GM18858 (cell line): ENCODE measurements at regions not wholly inside any gene's neighbourhood (a gene's known extent, or its start where the extent isn't known, plus 50 kb on each side); places are given as distances from the start of the nearest gene placed in this dataset.

Experiments used
- ATAC-seq: cut with Tn5 transposase; IDR thresholded peaks from one replicate; pipeline ENCODE4 v1.9.1; 2021; ENCODE audit not compliant: unreplicated experiment

- ATAC-seq = no peak
Observed at GRCh38 chr1:219805191-219805590, 123.2 kb downstream of the SLC30A10 start.

- no peak for ATAC-seq
Observed at GRCh38 chr1:219801156-219801820, 127.1 kb downstream of the SLC30A10 start.

- peak; percentile 54 for ATAC-seq
Observed at GRCh38 chr1:219798283-219799030, 129.9 kb downstream of the SLC30A10 start.

DNA sequence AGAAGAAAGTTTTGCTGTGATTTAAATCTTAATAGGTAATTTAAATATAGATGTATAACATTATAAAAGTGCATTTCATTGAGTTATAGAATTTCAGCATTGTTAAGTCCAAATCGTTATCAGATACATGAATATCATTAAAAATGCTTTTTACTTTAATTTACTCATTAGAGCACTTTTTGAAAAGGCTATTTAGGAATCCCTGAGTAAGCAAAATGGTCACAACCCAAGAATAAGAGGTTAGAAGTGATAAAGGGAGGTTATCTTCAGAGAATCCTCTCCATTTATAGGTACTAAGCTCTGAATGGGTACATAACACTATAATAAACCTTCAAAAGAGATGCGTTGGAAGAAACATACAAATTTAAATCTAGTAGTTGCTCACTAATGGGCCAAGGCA, 130.7 kb downstream of the SLC30A10 start:
- no peak for ATAC-seq

DNA sequence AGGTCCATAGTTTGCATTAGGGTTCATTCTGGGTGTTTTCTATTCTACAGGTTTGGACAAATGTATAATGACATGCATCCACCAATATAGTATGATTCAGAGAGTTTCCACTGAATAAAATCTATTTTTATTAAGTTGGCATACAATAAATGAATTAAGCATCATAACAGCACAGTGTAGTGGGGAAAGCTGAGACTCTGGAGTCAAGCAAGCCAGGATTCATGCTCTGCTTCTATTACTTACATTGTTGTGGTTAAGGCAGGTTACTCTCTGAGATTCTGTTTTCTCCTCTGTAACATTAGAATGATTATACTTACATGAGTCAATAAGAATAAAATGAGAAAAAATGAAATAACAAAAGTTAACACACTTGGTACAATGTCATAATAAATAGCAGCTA, 131.3 kb downstream of the SLC30A10 start:
- ATAC-seq = no peak

DNA sequence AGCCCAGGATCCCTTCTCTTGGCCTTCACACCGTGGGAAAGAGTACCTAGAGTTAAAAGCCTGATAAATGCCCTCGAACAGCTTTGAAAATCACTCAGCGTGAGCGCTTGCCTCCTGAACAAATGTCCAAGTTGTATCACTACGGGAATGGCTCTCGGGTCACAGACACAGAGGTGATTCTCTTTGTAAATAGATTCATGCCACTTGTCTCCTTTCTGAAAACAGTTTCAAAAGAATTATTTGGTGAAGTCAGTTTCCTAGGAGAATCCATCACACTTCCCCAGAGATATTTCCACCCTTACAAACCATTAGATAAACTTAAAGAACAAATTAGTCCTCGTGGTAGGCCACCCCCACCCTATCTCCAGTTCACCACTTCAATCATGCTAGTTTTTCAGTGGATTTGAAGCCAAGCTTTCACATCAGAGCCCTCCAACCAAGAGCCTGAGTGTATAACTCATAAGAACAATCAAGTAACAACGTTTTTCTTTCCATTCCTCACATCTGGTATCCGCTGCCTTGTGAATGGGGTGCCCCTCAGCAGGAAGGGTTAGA, 132.9 kb downstream of the SLC30A10 start:
- no peak for ATAC-seq

GRCh38 chr1:219794085-219794743, 134.1 kb downstream of the SLC30A10 start:
- peak; percentile 61 for ATAC-seq

DNA sequence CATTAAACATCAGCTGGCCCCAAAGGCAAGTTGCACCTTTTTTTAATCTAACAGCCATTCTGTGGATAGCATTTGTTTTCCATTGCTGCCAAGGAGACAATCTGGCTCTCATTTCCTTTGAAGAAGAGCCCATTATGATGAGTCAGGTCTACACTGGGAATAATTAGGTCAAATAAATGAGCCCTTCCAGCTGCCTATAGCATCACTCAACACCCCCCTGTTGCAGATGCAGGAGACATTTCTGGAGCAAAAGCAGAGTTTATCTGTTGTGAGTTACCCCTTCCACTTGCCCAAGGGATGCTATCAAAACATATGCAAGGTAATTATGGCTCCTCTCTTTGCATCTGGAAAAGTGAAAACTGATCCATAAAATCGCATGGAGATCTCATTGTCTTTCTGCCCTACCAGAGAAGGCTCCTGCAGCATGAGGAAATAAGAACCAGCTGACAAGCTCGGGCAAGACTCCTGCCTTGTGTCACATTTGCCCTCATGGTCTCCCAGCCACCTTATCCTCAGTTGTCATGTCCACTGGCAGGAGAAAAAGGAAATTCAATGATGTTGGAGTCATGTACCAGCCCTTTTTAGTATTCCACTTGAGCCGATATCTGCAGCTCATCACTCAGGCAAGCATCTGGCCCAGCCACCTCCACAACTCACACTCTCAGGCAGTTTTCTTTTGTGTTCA, 135.9 kb downstream of the SLC30A10 start:
- no peak for ATAC-seq

- no peak for ATAC-seq
Observed at GRCh38 chr1:219791766-219792165, 136.6 kb downstream of the SLC30A10 start.

DNA sequence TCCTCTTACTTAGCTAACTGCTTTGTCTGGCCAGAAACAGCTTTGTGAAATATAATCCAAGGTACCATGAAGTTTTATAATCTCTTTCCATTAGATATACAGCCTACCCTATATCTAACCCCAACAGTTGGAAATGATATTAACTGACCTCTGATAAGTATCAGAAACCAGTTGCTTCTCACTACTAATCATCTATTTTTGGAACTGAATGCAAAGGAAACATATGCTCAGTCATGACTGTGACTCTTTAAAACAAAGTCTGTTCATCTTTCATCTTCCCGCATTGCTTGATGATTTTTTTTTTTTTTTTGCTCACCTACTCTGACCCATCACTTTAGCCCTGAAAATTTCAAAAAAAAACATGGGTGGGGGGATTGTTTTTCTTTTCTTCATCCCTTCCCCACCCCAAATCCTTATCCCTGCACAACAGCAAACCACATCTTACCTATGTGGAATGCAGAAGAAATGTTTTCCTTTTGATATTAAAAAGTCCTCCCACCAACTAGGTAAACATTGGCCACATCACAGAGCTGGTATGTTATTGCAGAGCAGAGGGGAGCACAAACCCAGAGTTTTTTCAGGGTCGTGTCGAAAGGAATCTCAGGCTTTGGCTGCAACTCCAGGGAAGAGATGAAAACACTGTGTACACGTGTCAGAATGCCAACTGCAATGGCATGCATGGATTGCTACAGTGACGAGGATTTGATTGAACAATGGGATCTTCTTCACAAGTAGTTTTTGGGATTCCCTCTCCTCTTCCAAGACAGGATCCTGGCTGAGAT, 137.3 kb downstream of the SLC30A10 start:
- no peak for ATAC-seq

GRCh38 chr1:219788700-219789099, 139.7 kb downstream of the SLC30A10 start:
- no peak for ATAC-seq

DNA sequence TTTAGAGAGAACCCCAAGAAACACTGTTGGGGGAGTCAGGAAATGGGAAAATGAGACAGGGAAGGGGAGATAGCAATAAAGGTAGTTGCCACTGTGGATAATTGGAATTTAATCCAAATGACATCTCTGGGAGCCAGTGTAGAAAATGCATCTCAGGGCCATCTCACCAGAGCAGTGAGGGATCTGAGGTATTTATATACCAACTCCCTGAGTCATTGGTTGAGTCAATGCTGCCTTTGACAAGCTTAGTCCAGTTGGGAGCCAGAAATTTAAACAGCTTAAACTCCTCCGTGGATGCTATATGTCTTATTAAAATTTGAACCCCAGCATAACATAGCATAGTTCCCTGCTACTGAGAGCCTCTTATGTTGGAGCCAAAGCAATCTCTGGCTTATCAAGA, 140.3 kb downstream of the SLC30A10 start:
- no peak for ATAC-seq

DNA sequence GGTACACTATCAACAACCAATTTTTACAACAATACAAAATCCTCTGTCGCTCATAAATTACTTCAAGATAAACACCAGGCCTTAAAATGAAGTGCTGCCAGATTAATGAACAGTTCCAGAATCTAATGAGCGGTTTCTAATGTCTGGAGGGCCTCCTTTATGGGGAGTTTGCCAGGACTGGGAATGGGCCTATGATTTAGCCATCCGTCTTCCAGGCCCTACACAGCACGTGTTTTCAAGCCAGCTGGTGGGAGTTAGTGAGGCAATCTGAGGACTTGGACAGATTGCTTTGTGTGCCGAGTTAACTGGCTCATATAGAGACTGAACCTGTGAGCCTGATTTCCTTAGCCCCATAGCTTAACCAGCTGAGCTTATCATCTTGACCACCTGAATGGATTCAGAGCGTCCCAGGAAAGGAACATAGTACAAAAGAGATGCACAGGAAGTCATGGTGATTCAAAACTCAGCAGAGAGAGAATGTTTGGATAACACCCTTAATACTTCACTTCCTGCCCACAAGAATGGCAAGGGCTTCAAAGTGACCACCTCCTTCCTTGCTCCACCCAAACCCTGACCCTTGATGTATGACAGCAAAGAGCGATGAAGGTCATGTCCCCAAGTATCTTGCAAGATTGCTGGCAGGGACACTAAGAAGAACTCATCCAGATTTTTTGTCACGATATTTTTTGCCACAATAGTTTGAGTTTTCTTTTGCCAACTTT, 143.5 kb downstream of the SLC30A10 start:
- no peak for ATAC-seq

DNA sequence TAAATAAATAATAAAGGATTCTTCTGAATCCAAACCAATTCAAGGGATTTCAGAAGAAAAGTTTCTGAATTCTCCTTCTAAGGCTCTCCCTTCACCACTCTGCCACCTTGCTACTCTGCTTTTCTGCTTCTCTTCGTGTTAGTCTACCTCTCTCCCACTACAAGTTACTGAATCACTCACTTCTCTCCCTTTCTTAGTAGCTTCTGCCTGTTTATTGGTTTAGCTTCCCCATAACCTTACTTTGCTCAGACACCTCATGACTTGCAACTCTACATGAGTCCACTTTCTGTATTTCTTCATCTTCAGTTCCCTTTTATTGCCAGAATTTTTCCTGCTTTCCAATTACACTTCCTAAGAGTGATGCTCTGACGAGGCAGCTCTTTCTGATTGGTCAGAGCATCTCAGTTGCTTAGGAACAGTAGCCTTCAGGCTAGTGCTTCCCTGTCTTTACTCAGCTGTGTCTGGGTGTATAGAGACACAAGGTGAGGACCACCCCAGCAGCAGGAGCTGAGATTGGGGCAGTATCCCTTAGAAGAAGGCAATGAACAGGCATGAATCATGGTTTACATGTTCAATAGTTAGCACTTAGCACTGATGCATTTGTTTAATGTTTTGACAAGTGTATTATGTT, 144.6 kb downstream of the SLC30A10 start:
- no peak for ATAC-seq

DNA sequence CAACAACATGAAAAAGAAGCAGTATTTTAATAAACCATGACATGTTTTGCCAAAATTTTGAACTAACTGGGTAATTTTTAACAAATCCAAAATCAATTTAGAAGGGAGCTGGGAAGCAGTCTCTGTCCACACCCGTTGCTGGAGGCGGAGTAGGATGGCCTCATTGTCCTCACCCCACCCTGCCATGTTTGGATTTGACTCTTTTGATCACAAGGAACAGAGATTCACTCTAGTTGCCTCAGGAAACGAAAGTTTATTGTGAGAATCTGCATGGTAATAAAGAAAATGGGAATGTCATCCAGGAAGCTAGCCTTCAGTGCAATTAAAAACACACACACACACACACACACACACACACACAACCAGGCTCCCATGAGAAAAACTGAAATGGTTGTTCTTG, 145.4 kb downstream of the SLC30A10 start:
- ATAC-seq = no peak

- no peak for ATAC-seq
Observed at GRCh38 chr1:219782311-219782710, 146.0 kb downstream of the SLC30A10 start.

GRCh38 chr1:219781491-219781890, 146.9 kb downstream of the SLC30A10 start:
- no peak for ATAC-seq

DNA sequence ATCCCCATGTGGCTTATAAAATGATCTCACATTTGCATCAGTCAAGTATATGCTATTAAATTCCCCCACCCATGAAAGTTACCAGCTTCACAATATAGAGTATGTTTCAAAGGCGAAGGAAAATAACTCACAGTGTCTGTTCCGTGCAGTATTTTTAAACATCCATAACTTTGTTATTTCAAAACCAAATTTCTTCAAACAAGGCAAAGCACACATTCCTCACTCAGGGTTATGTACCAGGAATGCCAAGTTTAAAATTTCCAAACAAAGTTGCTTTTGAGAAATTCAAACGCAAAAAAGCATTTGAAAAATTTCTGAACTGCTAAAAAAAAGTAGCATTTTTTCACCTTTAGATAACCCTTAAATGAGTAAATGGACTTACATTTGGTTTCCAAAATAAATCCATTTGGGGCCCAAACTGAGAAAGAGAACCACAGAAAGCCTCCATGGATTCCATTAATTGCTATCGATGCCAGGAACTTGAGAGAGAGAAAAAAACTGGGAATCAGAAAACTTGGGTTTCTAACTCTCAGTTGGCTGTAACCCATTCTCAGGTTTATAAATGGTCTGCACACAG, 149.5 kb downstream of the SLC30A10 start:
- no peak for ATAC-seq

GRCh38 chr1:219778110-219778509, 150.2 kb downstream of the SLC30A10 start:
- ATAC-seq = no peak
